ENCODE measurements at regions not wholly inside any gene's neighbourhood (a gene's known extent, or its start where the extent isn't known, plus 50 kb on each side); places are given as distances from the start of the nearest gene placed in this dataset.

- Histone ChIP-seq H3K9me3 (no peaks in the 10 kb centered on the region), H3K4me3 (no peak overlapping the region), H3K27me3 (no peaks in the 10 kb centered on the region), H3K27ac (no peak overlapping the region), H3K4me1 (no peaks in the 10 kb centered on the region), H3K36me3 (no peaks in the 10 kb centered on the region)
- DNase-seq (ENCODE audit: extremely low spot score in 2 of 2) = no peak
- intact Hi-C loops (cut with DNase I) = no loop called here
- TF ChIP-seq POLR2AphosphoS5 (IDR thresholded peaks at IDR 0.05; ENCODE audit: insufficient read depth in 1 of 2, low read depth in 1 of 2) (no peak), POLR2A (IDR thresholded peaks at IDR 0.05) (no peak), CTCF (IDR thresholded peaks at IDR 0.05) (no peak)
Observed at GRCh38 chr17:55645361-55645760, 77.3 kb downstream of the TMEM100 start.

- DNase-seq (ENCODE audit: extremely low spot score in 2 of 2) = no peak
- Histone ChIP-seq H3K9me3 (no peaks in the 10 kb centered on the region), H3K4me3 (no peak overlapping the region), H3K27ac (no peak overlapping the region), H3K36me3 (no peaks in the 10 kb centered on the region), H3K27me3 (no peaks in the 10 kb centered on the region), H3K4me1 (no peaks in the 10 kb centered on the region)
- intact Hi-C loops (cut with DNase I) = no loop called here
- TF ChIP-seq POLR2AphosphoS5 (IDR thresholded peaks at IDR 0.05; ENCODE audit: insufficient read depth in 1 of 2, low read depth in 1 of 2) (no peak), CTCF (IDR thresholded peaks at IDR 0.05) (no peak), POLR2A (IDR thresholded peaks at IDR 0.05) (no peak)
Observed at GRCh38 chr17:55644346-55644745, 78.3 kb downstream of the TMEM100 start.

DNA sequence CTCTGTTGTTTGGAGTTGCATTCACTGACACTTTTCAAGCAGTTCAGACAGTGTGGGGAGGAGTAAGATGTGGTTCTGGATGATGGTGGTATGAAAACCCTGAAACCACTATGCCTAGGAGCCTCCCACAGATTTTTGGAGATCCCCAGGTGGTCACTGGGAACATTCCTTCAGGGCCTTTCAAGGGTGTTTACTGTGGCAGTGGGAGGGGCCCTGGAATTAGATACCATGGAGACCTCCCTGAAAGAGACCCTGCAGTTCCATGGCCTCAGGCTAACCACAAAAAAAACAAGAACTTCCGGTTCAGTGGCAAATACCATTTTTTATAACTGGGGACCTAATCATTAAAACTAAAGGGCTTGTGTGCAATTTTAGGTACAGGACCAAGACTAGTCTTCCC lies 79.9 kb downstream of the TMEM100 start:
- H3K27me3 ChIP-seq = no peaks in the 10 kb centered on the region
- H3K9me3 ChIP-seq = no peaks in the 10 kb centered on the region
- no peaks in the 10 kb centered on the region for H3K4me1 ChIP-seq
- H3K4me3 ChIP-seq = no peak overlapping the region
- DNase-seq (ENCODE audit: extremely low spot score in 2 of 2) = no peak
- no peak overlapping the region for H3K27ac ChIP-seq
- no peaks in the 10 kb centered on the region for H3K36me3 ChIP-seq
- intact Hi-C loops (cut with DNase I) = no loop called here
- TF ChIP-seq POLR2A (IDR thresholded peaks at IDR 0.05) (no peak), POLR2AphosphoS5 (IDR thresholded peaks at IDR 0.05; ENCODE audit: insufficient read depth in 1 of 2, low read depth in 1 of 2) (no peak), CTCF (IDR thresholded peaks at IDR 0.05) (no peak)

GRCh38 chr17:55641676-55642081 lies 81.0 kb downstream of the TMEM100 start:
- Histone ChIP-seq H3K4me1 (no peaks in the 10 kb centered on the region), H3K9me3 (no peaks in the 10 kb centered on the region), H3K36me3 (no peaks in the 10 kb centered on the region), H3K27ac (no peak overlapping the region), H3K4me3 (no peak overlapping the region), H3K27me3 (no peaks in the 10 kb centered on the region)
- TF ChIP-seq CTCF (IDR thresholded peaks at IDR 0.05) (peak in 1 of 3 experiments; percentile 59), POLR2AphosphoS5 (IDR thresholded peaks at IDR 0.05; ENCODE audit: insufficient read depth in 1 of 2, low read depth in 1 of 2) (no peak), POLR2A (IDR thresholded peaks at IDR 0.05) (no peak)
- no peak for DNase-seq (ENCODE audit: extremely low spot score in 2 of 2)
- intact Hi-C loops (cut with DNase I) = no loop called here

DNA sequence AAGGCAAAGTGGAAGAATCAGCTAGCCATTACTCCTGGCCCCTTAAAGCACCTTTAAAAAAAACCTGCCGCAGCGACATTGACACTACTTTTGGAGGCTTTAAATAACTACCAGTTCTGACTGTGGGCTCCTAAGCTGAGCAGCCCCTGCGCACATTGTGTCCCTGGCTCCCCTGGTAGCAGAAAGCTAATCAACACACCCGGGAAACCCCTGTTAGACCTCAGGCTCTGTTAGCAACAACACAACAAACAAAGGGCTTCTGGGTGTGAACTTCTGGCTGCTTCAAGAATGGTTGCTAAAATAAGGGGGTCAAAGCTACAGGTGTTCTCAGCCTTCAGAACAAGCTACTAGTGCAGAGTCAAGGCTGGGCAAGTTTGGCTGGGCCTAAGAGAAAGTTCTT lies 83.6 kb downstream of the TMEM100 start:
- intact Hi-C loops (cut with DNase I) = no loop called here
- DNase-seq (ENCODE audit: extremely low spot score in 2 of 2) = no peak
- no peaks in the 10 kb centered on the region for H3K36me3 ChIP-seq
- TF ChIP-seq POLR2A (IDR thresholded peaks at IDR 0.05) (no peak), CTCF (IDR thresholded peaks at IDR 0.05) (no peak), POLR2AphosphoS5 (IDR thresholded peaks at IDR 0.05; ENCODE audit: insufficient read depth in 1 of 2, low read depth in 1 of 2) (no peak)
- H3K4me3 ChIP-seq = no peak overlapping the region
- peaks cover 17% of the 10 kb centered on the region for H3K4me1 ChIP-seq
- H3K27ac ChIP-seq = no peak overlapping the region
- H3K27me3 ChIP-seq = no peaks in the 10 kb centered on the region
- no peaks in the 10 kb centered on the region for H3K9me3 ChIP-seq

Measured in vagina (tissue), 2 donors.